ENCODE measurements at regions not wholly inside any gene's neighbourhood (a gene's known extent, or its start where the extent isn't known, plus 50 kb on each side); places are given as distances from the start of the nearest gene placed in this dataset.

GRCh38 chr18:7304061-7304370 lies 73.1 kb downstream of the LRRC30 start:
- peaks cover 0 to 9% (median 3%) of the 10 kb centered on the region in 3 donors for H3K27me3 Mint-ChIP-seq (ENCODE audit: low read depth in 3 of 3)
- Histone ChIP-seq H3K4me2 (replicated peaks; ENCODE audit: extremely low read depth, low read length, poor library complexity, severe bottlenecking) (no peak overlapping the region), H3K27me3 (ENCODE audit: control insufficient read depth in 2 of 2, insufficient read depth in 2 of 2, low read length in 2 of 2) (no peaks in the 10 kb centered on the region), H3K79me2 (ENCODE audit: insufficient read depth, low read length) (no peaks in the 10 kb centered on the region), H3K4me1 (ENCODE audit: control insufficient read depth in 1 of 2, insufficient read depth in 2 of 2, low read length in 2 of 2) (no peaks in the 10 kb centered on the region), H3K27ac (ENCODE audit: low read depth in 1 of 2, low read length in 2 of 2) (no peak overlapping the region), H2AFZ (ENCODE audit: insufficient read depth, low read depth, low read length, poor library complexity, severe bottlenecking) (no peak overlapping the region), H3K9ac (ENCODE audit: insufficient read depth, low read length, poor library complexity, severe bottlenecking) (no peak overlapping the region), H3K36me3 (replicated peaks in 1 of 2; ENCODE audit: control insufficient read depth in 1 of 2, insufficient read depth in 2 of 2, low read length in 2 of 2) (no peaks in the 10 kb centered on the region), H4K20me1 (ENCODE audit: insufficient read depth, low read length) (no peaks in the 10 kb centered on the region), H3K4me3 (replicated peaks in 1 of 3; ENCODE audit: low read depth in 2 of 3, low read length in 3 of 3) (no peak overlapping the region), H3K9me3 (replicated peaks in 1 of 2; ENCODE audit: control insufficient read depth in 1 of 2, insufficient read depth in 1 of 2, low read length in 2 of 2) (peaks cover 0 to 19% of the 10 kb centered on the region in 2 donors)
- no peak overlapping the region for H3K4me3 Mint-ChIP-seq
- no peak for TF ChIP-seq CTCF (IDR thresholded peaks at IDR 0.05)
- H3K27ac Mint-ChIP-seq, result no peak overlapping the region
- peaks cover 4 to 33% (median 13%) of the 10 kb centered on the region in 7 donors for H3K9me3 Mint-ChIP-seq
- DNase-seq, result no peak
- WGBS (ENCODE audit: insufficient coverage), result 100% methylated on average over 1 of the region's 6 CpGs
- intact Hi-C loops (cut with micrococcal nuclease), result no loop called here
- H3K36me3 Mint-ChIP-seq, result no peaks in the 10 kb centered on the region
- H3K4me1 Mint-ChIP-seq, result no peaks in the 10 kb centered on the region

GRCh38 chr18:7305416-7305815 lies 74.5 kb downstream of the LRRC30 start:
- H3K9me3 ChIP-seq (replicated peaks in 1 of 2; ENCODE audit: control insufficient read depth in 1 of 2, insufficient read depth in 1 of 2, low read length in 2 of 2), result peaks cover 0 to 12% of the 10 kb centered on the region in 2 donors
- Mint-ChIP-seq H3K36me3 (no peaks in the 10 kb centered on the region), H3K4me3 (no peak overlapping the region), H3K27ac (no peak overlapping the region), H3K27me3 (ENCODE audit: low read depth in 3 of 3) (peaks cover 0 to 5% (median 3%) of the 10 kb centered on the region in 3 donors), H3K4me1 (no peaks in the 10 kb centered on the region), H3K9me3 (peaks cover 0 to 25% (median 8%) of the 10 kb centered on the region in 7 donors)
- H3K27me3 ChIP-seq (ENCODE audit: control insufficient read depth in 2 of 2, insufficient read depth in 2 of 2, low read length in 2 of 2), result no peaks in the 10 kb centered on the region
- no peaks in the 10 kb centered on the region for H3K79me2 ChIP-seq (ENCODE audit: insufficient read depth, low read length)
- H3K36me3 ChIP-seq (replicated peaks in 1 of 2; ENCODE audit: control insufficient read depth in 1 of 2, insufficient read depth in 2 of 2, low read length in 2 of 2), result no peaks in the 10 kb centered on the region
- intact Hi-C loops (cut with micrococcal nuclease), result no loop called here
- no peak for TF ChIP-seq CTCF (IDR thresholded peaks at IDR 0.05)
- H2AFZ ChIP-seq (ENCODE audit: insufficient read depth, low read depth, low read length, poor library complexity, severe bottlenecking), result no peak overlapping the region
- H3K27ac ChIP-seq (ENCODE audit: low read depth in 1 of 2, low read length in 2 of 2), result no peak overlapping the region
- no peak overlapping the region for H3K9ac ChIP-seq (ENCODE audit: insufficient read depth, low read length, poor library complexity, severe bottlenecking)
- no peak overlapping the region for H3K4me3 ChIP-seq (replicated peaks in 1 of 3; ENCODE audit: low read depth in 2 of 3, low read length in 3 of 3)
- WGBS (ENCODE audit: insufficient coverage), result 98% methylated on average over 7 of the region's 9 CpGs
- no peak overlapping the region for H3K4me2 ChIP-seq (replicated peaks; ENCODE audit: extremely low read depth, low read length, poor library complexity, severe bottlenecking)
- no peak for DNase-seq
- H3K4me1 ChIP-seq (ENCODE audit: control insufficient read depth in 1 of 2, insufficient read depth in 2 of 2, low read length in 2 of 2), result no peaks in the 10 kb centered on the region
- no peaks in the 10 kb centered on the region for H4K20me1 ChIP-seq (ENCODE audit: insufficient read depth, low read length)

Measured in CD14-positive monocyte (primary cell).